ENCODE measurements at regions not wholly inside any gene's neighbourhood (a gene's known extent, or its start where the extent isn't known, plus 50 kb on each side); places are given as distances from the start of the nearest gene placed in this dataset.

DNA sequence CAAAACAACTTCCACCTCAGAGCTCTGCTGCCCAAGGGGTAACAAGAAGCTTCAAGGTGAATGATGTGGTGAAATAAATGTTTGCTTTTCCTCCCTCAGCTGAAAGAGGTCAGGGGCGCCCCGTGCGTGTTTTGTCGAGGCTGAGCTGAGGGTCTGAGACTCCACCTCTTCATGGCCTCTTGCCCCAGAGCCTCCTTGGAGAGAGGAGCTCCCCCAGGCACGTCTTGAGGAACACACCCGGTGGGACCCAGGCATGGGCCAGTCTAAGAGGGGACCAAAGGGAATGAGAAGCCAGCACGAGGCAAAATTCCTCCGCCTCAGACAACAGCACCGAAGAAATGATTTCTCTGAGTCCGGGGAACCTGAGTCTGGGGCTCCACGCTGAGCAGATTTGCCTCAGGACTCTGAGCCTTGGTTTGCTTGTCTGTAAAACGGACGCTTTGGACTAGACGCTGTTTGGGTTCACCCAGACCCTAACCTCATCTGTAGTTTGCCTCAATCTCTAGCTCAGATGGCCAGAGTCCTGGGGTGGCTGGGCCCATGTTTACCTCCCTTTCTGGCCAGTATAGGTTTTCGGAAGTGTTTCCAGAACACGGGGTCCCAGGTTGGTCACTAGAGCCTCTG, 56.4 kb upstream of the ODC1 start:
- H3K4me3 ChIP-seq, result no peak overlapping the region
- no peaks in the 10 kb centered on the region for H3K79me2 ChIP-seq (replicated peaks; ENCODE audit: insufficient read depth)
- no peaks in the 10 kb centered on the region for H3K4me1 ChIP-seq (ENCODE audit: insufficient read depth)
- no peak for DNase-seq (ENCODE audit: low spot score)
- no peaks in the 10 kb centered on the region for H3F3A ChIP-seq (replicated peaks; ENCODE audit: low read depth)
- no peaks in the 10 kb centered on the region for H3K27me3 ChIP-seq (ENCODE audit: insufficient read depth)
- no peak overlapping the region for H3K4me2 ChIP-seq
- H3K36me3 ChIP-seq (ENCODE audit: insufficient read depth), result no peaks in the 10 kb centered on the region
- H2AFZ ChIP-seq, result no peak overlapping the region
- no peaks in the 10 kb centered on the region for H3K9me3 Mint-ChIP-seq
- H4K20me1 ChIP-seq (replicated peaks; ENCODE audit: insufficient read depth), result no peaks in the 10 kb centered on the region
- no peak overlapping the region for H3K27ac ChIP-seq (ENCODE audit: low read depth)
- TF ChIP-seq ZNF114 (CRISPR knock-in tag; IDR thresholded peaks at IDR 0.05), result no peak
- TF ChIP-seq NANOG (IDR thresholded peaks at IDR 0.05; ENCODE audit: borderline replicate concordance), result no peak
- TF ChIP-seq, protein P1, sequence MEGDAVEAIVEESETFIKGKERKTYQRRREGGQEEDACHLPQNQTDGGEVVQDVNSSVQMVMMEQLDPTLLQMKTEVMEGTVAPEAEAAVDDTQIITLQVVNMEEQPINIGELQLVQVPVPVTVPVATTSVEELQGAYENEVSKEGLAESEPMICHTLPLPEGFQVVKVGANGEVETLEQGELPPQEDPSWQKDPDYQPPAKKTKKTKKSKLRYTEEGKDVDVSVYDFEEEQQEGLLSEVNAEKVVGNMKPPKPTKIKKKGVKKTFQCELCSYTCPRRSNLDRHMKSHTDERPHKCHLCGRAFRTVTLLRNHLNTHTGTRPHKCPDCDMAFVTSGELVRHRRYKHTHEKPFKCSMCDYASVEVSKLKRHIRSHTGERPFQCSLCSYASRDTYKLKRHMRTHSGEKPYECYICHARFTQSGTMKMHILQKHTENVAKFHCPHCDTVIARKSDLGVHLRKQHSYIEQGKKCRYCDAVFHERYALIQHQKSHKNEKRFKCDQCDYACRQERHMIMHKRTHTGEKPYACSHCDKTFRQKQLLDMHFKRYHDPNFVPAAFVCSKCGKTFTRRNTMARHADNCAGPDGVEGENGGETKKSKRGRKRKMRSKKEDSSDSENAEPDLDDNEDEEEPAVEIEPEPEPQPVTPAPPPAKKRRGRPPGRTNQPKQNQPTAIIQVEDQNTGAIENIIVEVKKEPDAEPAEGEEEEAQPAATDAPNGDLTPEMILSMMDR (conservative IDR thresholded peaks at IDR 0.05; ENCODE audit: low read depth in 2 of 2), result no peak
- no peaks in the 10 kb centered on the region for H3K36me3 Mint-ChIP-seq (ENCODE audit: low read depth)
- H3K4me3 Mint-ChIP-seq, result no peak overlapping the region
- H3K4me1 Mint-ChIP-seq, result no peaks in the 10 kb centered on the region
- no peaks in the 10 kb centered on the region for H3K9me2 ChIP-seq (ENCODE audit: insufficient read depth)
- H3K27me3 Mint-ChIP-seq (ENCODE audit: insufficient read depth, low read depth, poor library complexity), result peaks cover 2% of the 10 kb centered on the region
- ATAC-seq, result no peak
- no peak overlapping the region for H3K27ac Mint-ChIP-seq

DNA sequence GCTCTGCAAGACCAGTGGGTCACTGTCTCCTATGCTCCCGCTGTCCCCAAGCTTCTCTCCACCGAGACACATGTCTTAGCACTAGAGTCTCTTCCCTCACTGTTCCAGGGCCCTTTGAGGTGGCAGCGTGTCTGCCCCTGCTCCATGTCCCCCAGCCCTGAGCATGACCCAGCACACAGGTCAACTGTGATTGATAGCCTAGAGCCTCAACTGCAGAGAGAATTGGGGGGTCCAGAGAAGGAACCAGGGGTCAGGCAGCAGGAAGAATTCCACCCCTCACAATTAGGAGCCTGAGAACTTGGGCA, 54.6 kb upstream of the ODC1 start:
- H3K4me2 ChIP-seq, result no peak overlapping the region
- ATAC-seq, result no peak
- TF ChIP-seq EZH2phosphoT487 (IDR thresholded peaks at IDR 0.05; ENCODE audit: unreplicated experiment), result no peak
- TF ChIP-seq JUNB (IDR thresholded peaks at IDR 0.05; ENCODE audit: unreplicated experiment), result no peak
- TF ChIP-seq ZNF331 (CRISPR knock-in tag; IDR thresholded peaks at IDR 0.05; ENCODE audit: low read depth), result no peak
- no peak for TF ChIP-seq POLR2AphosphoS5 (IDR thresholded peaks at IDR 0.05; ENCODE audit: low read depth)
- TF ChIP-seq ZNF114 (CRISPR knock-in tag; IDR thresholded peaks at IDR 0.05), result no peak
- TF ChIP-seq, protein P2, sequence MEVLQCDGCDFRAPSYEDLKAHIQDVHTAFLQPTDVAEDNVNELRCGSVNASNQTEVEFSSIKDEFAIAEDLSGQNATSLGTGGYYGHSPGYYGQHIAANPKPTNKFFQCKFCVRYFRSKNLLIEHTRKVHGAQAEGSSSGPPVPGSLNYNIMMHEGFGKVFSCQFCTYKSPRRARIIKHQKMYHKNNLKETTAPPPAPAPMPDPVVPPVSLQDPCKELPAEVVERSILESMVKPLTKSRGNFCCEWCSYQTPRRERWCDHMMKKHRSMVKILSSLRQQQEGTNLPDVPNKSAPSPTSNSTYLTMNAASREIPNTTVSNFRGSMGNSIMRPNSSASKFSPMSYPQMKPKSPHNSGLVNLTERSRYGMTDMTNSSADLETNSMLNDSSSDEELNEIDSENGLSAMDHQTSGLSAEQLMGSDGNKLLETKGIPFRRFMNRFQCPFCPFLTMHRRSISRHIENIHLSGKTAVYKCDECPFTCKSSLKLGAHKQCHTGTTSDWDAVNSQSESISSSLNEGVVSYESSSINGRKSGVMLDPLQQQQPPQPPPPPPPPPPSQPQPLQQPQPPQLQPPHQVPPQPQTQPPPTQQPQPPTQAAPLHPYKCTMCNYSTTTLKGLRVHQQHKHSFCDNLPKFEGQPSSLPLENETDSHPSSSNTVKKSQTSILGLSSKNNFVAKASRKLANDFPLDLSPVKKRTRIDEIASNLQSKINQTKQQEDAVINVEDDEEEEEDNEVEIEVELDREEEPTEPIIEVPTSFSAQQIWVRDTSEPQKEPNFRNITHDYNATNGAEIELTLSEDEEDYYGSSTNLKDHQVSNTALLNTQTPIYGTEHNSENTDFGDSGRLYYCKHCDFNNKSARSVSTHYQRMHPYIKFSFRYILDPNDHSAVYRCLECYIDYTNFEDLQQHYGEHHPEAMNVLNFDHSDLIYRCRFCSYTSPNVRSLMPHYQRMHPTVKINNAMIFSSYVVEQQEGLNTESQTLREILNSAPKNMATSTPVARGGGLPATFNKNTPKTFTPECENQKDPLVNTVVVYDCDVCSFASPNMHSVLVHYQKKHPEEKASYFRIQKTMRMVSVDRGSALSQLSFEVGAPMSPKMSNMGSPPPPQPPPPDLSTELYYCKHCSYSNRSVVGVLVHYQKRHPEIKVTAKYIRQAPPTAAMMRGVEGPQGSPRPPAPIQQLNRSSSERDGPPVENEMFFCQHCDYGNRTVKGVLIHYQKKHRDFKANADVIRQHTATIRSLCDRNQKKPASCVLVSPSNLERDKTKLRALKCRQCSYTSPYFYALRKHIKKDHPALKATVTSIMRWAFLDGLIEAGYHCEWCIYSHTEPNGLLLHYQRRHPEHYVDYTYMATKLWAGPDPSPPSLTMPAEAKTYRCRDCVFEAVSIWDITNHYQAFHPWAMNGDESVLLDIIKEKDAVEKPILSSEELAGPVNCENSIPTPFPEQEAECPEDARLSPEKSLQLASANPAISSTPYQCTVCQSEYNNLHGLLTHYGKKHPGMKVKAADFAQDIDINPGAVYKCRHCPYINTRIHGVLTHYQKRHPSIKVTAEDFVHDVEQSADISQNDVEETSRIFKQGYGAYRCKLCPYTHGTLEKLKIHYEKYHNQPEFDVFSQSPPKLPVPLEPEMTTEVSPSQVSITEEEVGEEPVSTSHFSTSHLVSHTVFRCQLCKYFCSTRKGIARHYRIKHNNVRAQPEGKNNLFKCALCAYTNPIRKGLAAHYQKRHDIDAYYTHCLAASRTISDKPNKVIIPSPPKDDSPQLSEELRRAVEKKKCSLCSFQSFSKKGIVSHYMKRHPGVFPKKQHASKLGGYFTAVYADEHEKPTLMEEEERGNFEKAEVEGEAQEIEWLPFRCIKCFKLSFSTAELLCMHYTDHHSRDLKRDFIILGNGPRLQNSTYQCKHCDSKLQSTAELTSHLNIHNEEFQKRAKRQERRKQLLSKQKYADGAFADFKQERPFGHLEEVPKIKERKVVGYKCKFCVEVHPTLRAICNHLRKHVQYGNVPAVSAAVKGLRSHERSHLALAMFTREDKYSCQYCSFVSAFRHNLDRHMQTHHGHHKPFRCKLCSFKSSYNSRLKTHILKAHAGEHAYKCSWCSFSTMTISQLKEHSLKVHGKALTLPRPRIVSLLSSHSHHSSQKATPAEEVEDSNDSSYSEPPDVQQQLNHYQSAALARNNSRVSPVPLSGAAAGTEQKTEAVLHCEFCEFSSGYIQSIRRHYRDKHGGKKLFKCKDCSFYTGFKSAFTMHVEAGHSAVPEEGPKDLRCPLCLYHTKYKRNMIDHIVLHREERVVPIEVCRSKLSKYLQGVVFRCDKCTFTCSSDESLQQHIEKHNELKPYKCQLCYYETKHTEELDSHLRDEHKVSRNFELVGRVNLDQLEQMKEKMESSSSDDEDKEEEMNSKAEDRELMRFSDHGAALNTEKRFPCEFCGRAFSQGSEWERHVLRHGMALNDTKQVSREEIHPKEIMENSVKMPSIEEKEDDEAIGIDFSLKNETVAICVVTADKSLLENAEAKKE (CRISPR knock-in tag; IDR thresholded peaks at IDR 0.05), result no peak
- TF ChIP-seq, protein P1 (conservative IDR thresholded peaks at IDR 0.05; ENCODE audit: low read depth in 2 of 2), result no peak
- TF ChIP-seq EZH2 (IDR thresholded peaks at IDR 0.05; ENCODE audit: low read depth, unreplicated experiment), result no peak
- no peak for TF ChIP-seq CREB1 (CRISPR knock-in tag; IDR thresholded peaks at IDR 0.05; ENCODE audit: low read depth)
- TF ChIP-seq STAT1 (IDR thresholded peaks at IDR 0.05; ENCODE audit: unreplicated experiment), result no peak

More for the DNA sequence above, 54.6 kb upstream of the ODC1 start:
- Histone ChIP-seq H3K4me3 (no peak overlapping the region), H3F3A (replicated peaks; ENCODE audit: low read depth) (no peaks in the 10 kb centered on the region), H2AFZ (no peak overlapping the region), H3K79me2 (replicated peaks; ENCODE audit: insufficient read depth) (no peaks in the 10 kb centered on the region), H3K27me3 (ENCODE audit: insufficient read depth) (no peaks in the 10 kb centered on the region), H3K9me2 (ENCODE audit: insufficient read depth) (no peaks in the 10 kb centered on the region), H3K27ac (ENCODE audit: low read depth) (no peak overlapping the region), H3K4me1 (ENCODE audit: insufficient read depth) (no peaks in the 10 kb centered on the region), H4K20me1 (replicated peaks; ENCODE audit: insufficient read depth) (no peaks in the 10 kb centered on the region), H3K36me3 (ENCODE audit: insufficient read depth) (no peaks in the 10 kb centered on the region)
- no peak overlapping the region for H3K4me3 Mint-ChIP-seq
- no peak for DNase-seq (ENCODE audit: low spot score)
- peaks cover 4% of the 10 kb centered on the region for H3K27me3 Mint-ChIP-seq (ENCODE audit: insufficient read depth, low read depth, poor library complexity)
- H3K4me1 Mint-ChIP-seq, result peaks cover 2% of the 10 kb centered on the region; the same call in 1 of the 3 replicates
- H3K36me3 Mint-ChIP-seq (ENCODE audit: low read depth), result no peaks in the 10 kb centered on the region
- H3K27ac Mint-ChIP-seq, result no peak overlapping the region
- no peaks in the 10 kb centered on the region for H3K9me3 Mint-ChIP-seq

All from GM23338 (cell line).